ENCODE measurements at regions not wholly inside any gene's neighbourhood (a gene's known extent, or its start where the extent isn't known, plus 50 kb on each side); places are given as distances from the start of the nearest gene placed in this dataset.
"Not testable (repeated sequence)": the region's sequence is repeated elsewhere in the genome, so short reads cannot be mapped to it uniquely, and the experiment has no call there.

- not testable (repeated sequence) for TF ChIP-seq JUND (IDR thresholded peaks at IDR 0.05); TAF1 (conservative IDR thresholded peaks at IDR 0.05); FOXA2 (IDR thresholded peaks at IDR 0.05); CTCF (IDR thresholded peaks at IDR 0.05; ENCODE audit: low read depth, low read length, missing input control); RAD21 (IDR thresholded peaks at IDR 0.05); SP1 (IDR thresholded peaks at IDR 0.05); FOXA1 (IDR thresholded peaks at IDR 0.05); MAX (IDR thresholded peaks at IDR 0.05); YY1 (IDR thresholded peaks at IDR 0.05); GABPA (IDR thresholded peaks at IDR 0.05 in 1 of 2, conservative IDR thresholded peaks at IDR 0.05 in 1 of 2); RXRA (IDR thresholded peaks at IDR 0.05); REST (IDR thresholded peaks at IDR 0.05)
These were observed 1172.4 kb downstream of the TMEM121 start for GRCh38 chr14:106698620-106699267.
